Sigmoid colon (tissue), 4 donors: ENCODE measurements at regions not wholly inside any gene's neighbourhood (a gene's known extent, or its start where the extent isn't known, plus 50 kb on each side); places are given as distances from the start of the nearest gene placed in this dataset.

Source experiments
- CTCF ChIP-seq, 4 experiments: fragments of 450-650 bp in 3 of 4; fragments of 200-600 bp in 1 of 4; IDR thresholded peaks; one replicate each; pipeline ENCODE4 v1.5.1; 2016 to 2019; ENCODE audit warnings: antibody characterized with exemption in 4 of 4, mild to moderate bottlenecking in 3 of 4, moderate library complexity in 2 of 4
- EP300 ChIP-seq, 4 donors: sonication (generic); formaldehyde crosslinking; IDR thresholded peaks; one replicate each; pipeline ENCODE4 v1.6.1; 2017; ENCODE audit warnings: antibody characterized with exemption in 4 of 4

- TF ChIP-seq CTCF (IDR thresholded peaks at IDR 0.05): no peak
- TF ChIP-seq EP300 (IDR thresholded peaks at IDR 0.05): no peak
Measured at GRCh38 chr3:18250991-18251390, 174.1 kb downstream of the SATB1 start.
